ENCODE measurements at regions not wholly inside any gene's neighbourhood (a gene's known extent, or its start where the extent isn't known, plus 50 kb on each side); places are given as distances from the start of the nearest gene placed in this dataset.

GRCh38 chr2:156756516-156756915, 320.3 kb downstream of the GPD2 start:
- TF ChIP-seq CTCF (IDR thresholded peaks at IDR 0.05) (no peak), EP300 (IDR thresholded peaks at IDR 0.05) (no peak)
